GM19023 (cell line): ENCODE measurements at regions not wholly inside any gene's neighbourhood (a gene's known extent, or its start where the extent isn't known, plus 50 kb on each side); places are given as distances from the start of the nearest gene placed in this dataset.

ENCODE experiments used
- ATAC-seq: cut with Tn5 transposase; IDR thresholded peaks from one replicate; pipeline ENCODE4 v1.9.1; 2021; ENCODE audit warnings: mild to moderate bottlenecking, moderate library complexity; ENCODE audit not compliant: unreplicated experiment

GRCh38 chr3:71858503-71859122, 73.7 kb upstream of the PROK2 start:
- no peak for ATAC-seq

GRCh38 chr3:71857956-71858355, 73.0 kb upstream of the PROK2 start:
- no peak for ATAC-seq

GRCh38 chr3:71854706-71855105, 69.8 kb upstream of the PROK2 start:
- no peak for ATAC-seq

- no peak for ATAC-seq
These were observed 69.1 kb upstream of the PROK2 start for GRCh38 chr3:71854096-71854495.

- no peak for ATAC-seq
These were observed 66.9 kb upstream of the PROK2 start for GRCh38 chr3:71851878-71852277.

GRCh38 chr3:71850654-71851053, 65.7 kb upstream of the PROK2 start:
- no peak for ATAC-seq

GRCh38 chr3:71849681-71850080, 64.7 kb upstream of the PROK2 start:
- ATAC-seq = no peak

- ATAC-seq = no peak
These were observed 62.8 kb upstream of the PROK2 start for GRCh38 chr3:71847794-71848193.

GRCh38 chr3:71846185-71846584, 61.2 kb upstream of the PROK2 start:
- ATAC-seq = no peak

GRCh38 chr3:71843071-71843470, 58.1 kb upstream of the PROK2 start:
- ATAC-seq = no peak

GRCh38 chr3:71838406-71838805, 53.5 kb upstream of the PROK2 start:
- ATAC-seq = no peak
